Retinal pigment epithelial cell (primary cell): ENCODE measurements at regions not wholly inside any gene's neighbourhood (a gene's known extent, or its start where the extent isn't known, plus 50 kb on each side); places are given as distances from the start of the nearest gene placed in this dataset.
"Not testable (repeated sequence)": the region's sequence is repeated elsewhere in the genome, so short reads cannot be mapped to it uniquely, and the experiment has no call there.

Source experiments
- DNase-seq: peaks from one replicate; pipeline ENCODE4 v3.0.0-alpha.2; 2010; ENCODE audit warnings: low read depth
- H3K4me3 ChIP-seq: 2 replicates; pipeline ENCODE4 v1.5.1; 2011; ENCODE audit warnings: mild to moderate bottlenecking, low read length, control low read depth, moderate library complexity
- TF ChIP-seq, protein P1 (sequence below): conservative IDR thresholded peaks from 2 replicates; pipeline ENCODE4 v1.5.1; 2011; ENCODE audit warnings: low read depth, low read length, control low read depth, inconsistent platforms

DNA sequence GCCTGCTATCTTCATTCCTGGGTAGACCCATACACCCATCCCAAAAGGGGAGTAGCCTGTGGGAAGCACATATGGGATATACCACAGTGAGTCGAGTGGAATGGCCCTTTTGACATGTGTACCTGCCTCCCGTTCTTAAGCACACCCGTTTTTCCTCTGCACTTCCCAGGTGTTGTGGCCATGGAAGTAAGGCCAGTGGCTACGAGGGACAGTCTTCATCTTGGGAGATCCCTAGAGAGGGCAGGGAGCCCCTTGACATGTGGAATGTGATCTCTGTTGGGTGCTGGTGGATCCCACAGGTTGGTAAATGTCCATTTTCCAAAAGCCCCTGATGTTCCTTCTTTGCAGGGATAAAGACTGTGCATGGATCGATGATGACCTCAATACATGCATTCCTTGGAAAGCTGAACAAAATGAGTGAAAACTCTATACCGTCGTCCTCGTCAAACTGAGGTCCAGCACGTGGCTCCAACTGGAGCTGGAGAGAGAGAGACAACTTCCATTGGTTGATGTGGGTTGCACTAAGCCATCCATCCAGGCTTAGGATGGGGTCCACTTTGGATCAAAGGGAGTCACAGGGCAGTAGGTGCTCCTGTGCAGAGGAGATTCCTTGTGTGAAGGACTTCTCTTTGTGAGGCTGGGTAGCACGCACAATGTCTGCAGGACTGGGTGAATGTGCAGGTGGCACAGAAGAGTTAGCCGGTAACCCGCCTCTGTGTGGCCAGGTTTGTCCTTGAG is 136.8 kb downstream of the SNRPN start:
- DNase-seq: no peak
- TF ChIP-seq, protein P1, sequence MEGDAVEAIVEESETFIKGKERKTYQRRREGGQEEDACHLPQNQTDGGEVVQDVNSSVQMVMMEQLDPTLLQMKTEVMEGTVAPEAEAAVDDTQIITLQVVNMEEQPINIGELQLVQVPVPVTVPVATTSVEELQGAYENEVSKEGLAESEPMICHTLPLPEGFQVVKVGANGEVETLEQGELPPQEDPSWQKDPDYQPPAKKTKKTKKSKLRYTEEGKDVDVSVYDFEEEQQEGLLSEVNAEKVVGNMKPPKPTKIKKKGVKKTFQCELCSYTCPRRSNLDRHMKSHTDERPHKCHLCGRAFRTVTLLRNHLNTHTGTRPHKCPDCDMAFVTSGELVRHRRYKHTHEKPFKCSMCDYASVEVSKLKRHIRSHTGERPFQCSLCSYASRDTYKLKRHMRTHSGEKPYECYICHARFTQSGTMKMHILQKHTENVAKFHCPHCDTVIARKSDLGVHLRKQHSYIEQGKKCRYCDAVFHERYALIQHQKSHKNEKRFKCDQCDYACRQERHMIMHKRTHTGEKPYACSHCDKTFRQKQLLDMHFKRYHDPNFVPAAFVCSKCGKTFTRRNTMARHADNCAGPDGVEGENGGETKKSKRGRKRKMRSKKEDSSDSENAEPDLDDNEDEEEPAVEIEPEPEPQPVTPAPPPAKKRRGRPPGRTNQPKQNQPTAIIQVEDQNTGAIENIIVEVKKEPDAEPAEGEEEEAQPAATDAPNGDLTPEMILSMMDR: no peak

DNA sequence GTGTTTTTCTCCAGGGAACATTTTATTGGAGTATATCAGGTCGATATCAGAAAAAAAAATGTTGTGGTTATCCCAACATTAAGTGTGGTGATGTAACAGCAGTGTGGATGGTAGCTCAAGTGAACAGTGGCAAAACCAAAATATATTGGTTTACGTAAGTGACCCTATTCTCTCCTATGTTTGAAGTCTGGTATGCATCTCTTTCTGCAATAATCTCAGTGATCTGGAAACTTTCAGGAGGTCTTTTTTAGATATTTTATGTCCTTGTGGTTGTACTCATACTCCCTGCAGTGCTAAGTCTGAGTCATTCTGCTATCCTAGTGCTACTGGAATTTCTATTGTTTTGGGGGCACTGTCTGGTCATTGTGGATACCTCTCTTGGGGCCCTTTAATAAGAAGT is 137.9 kb downstream of the SNRPN start:
- TF ChIP-seq, protein P1: no peak
- no peak overlapping the region for H3K4me3 ChIP-seq
- no peak for DNase-seq

More for the DNA sequence above, 136.8 kb downstream of the SNRPN start:
- H3K4me3 ChIP-seq: no peak overlapping the region

DNA sequence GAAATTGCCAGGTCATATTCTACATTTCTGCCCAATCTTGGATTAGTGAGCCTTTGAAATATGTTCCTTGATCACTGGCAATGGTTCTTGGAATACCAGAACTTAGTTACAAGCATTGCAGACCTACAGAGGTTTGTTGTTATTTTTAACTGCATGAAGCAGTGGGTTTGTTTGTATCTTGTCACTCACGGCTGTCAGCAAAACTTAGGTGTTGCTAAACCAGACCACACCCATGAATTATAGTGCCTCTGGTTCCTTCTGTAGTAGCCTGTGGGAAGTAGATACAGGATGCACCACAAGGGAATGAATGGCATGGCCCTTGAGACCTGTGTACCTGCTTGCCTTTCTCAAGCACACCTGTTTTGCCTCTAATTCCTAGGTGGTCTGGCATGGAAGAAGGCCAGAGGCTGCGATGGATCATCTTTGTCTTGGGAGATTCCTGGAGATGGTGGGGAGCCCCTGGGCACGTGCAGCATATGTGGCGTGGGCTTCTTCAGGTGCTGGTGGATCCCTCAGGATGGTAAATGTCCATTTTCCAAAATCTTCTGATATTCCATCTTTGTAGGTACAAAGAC is 138.8 kb downstream of the SNRPN start:
- TF ChIP-seq, protein P1: no peak
- DNase-seq: no peak
- no peak overlapping the region for H3K4me3 ChIP-seq

DNA sequence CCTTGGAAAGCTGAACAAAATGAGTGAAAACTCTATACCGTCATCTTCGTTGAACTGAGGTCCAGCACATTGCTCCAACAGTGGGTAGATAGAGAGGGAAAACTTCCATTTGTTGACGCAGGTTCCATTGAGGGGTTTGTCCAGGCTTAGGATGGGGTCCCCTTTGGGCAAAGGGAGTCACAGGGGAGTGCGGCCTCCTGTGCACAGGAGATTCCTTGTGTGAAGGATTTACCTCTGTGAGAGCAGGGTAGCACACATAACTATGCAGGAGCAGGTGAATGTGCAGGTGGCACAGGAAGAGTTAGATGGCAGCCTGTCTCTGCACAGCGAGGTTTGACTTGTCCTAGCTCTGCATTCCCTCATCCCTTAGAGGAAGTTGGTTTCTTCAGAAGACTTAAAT is 139.3 kb downstream of the SNRPN start:
- DNase-seq: no peak
- TF ChIP-seq, protein P1: no peak
- no peak overlapping the region for H3K4me3 ChIP-seq

DNA sequence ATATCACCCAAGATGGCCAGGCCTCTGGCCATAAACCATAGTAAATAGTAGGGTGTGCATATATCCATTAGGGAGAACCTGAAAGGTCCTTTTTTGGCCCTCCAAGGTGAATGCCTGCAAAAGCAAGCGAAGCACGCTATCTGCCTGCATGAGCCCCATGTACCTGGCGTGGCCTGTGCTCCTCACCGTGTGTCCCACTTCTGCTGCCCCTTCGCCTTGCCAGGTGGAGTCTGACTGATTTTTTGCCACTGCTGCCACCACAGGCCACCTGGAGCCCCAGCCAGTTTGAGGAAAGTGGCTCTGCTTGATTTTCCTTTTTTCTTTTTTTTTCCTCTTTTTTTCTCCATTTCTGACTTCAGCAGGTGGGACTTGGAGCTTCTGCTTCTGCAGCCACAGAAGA is 139.7 kb downstream of the SNRPN start:
- TF ChIP-seq, protein P1: no peak
- no peak overlapping the region for H3K4me3 ChIP-seq
- DNase-seq: no peak

DNA sequence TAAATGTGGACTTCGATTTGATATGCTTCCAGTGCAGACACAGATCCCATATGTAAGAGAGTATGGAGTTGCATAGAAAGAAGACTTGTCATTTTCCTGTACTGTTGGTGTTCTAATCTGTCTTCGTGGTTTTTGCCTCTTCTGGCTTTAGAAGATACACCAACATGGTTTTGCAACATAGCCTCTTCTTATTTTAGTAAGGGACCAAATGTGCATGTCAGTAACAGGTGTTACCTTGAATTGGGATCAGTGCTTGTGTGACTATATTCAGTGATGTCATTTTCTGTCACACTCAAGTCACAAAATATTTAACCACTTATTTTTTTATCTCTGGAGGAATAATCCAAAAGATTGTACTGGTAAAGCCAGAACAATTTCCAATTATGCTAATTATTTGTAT is 140.4 kb downstream of the SNRPN start:
- H3K4me3 ChIP-seq: no peak overlapping the region
- no peak for DNase-seq
- TF ChIP-seq, protein P1: no peak

DNA sequence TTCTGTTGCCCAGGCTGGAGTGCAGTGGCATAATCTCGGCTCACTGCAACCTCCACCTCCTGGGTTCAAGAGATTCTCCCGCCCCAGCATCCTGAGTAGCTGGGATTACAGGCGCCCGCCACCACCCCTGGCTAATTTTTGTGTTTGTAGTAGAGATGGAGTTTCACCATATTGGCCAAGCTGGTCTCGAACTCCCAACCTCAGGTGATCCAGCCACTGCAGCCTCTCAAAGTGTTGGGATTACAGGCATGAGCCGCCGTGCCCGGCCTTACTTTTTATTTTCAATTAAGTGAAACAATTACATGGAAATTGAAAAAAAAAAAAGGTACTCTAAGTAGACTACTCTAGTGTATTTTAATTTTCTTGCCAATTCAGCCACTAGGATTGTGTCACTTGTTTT is 145.2 kb downstream of the SNRPN start:
- DNase-seq, H3K4me3 ChIP-seq: not testable (repeated sequence)
